HG02885 (cell line): ENCODE measurements at regions not wholly inside any gene's neighbourhood (a gene's known extent, or its start where the extent isn't known, plus 50 kb on each side); places are given as distances from the start of the nearest gene placed in this dataset.
"Not testable (repeated sequence)": the region's sequence is repeated elsewhere in the genome, so short reads cannot be mapped to it uniquely, and the experiment has no call there.

ENCODE experiments used
- ATAC-seq: cut with Tn5 transposase; IDR thresholded peaks from one replicate; pipeline ENCODE4 v1.9.1; 2021; ENCODE audit warnings: mild to moderate bottlenecking; ENCODE audit not compliant: unreplicated experiment, poor library complexity

- ATAC-seq, result no peak
These were observed 938.9 kb downstream of the C4orf33 start for GRCh38 chr4:130034876-130035275.

DNA sequence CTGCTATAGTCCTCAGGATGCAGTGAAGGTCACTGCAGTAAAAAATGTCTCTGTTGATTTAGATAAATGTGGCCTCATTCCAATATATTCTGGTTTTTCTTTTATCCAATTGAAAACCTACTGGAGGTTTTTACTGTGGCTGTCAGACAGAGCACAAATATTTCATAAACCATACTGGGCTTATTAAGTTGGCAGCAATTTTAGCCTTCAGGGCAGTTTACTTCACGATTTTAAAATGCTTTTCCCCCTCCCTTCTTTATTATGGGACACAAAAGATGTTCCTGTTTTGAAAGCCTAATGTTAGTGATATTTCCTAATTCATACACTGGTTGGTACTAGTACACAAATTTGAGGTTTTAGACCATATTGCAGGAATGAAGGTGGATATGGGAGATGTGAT lies 939.4 kb downstream of the C4orf33 start:
- no peak for ATAC-seq

DNA sequence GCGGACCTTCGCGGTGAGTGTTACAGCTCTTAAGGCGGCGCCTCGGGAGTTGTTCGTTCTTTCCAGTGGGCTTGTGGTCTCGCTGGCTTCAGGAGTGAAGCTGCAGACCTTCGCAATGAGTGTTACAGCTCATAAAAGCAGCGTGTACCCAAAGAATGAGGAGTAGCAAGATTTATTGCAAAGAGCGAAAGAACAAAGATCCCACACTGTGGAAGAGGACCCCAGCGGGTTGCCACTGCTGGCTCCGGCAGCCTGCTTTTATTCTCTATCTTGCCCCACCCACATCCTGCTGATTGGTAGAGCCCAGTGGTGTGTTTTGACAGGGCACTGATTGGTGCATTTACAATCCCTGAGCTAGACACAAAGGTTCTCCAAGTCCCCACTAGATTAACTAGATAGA lies 941.9 kb downstream of the C4orf33 start:
- not testable (repeated sequence) for ATAC-seq

DNA sequence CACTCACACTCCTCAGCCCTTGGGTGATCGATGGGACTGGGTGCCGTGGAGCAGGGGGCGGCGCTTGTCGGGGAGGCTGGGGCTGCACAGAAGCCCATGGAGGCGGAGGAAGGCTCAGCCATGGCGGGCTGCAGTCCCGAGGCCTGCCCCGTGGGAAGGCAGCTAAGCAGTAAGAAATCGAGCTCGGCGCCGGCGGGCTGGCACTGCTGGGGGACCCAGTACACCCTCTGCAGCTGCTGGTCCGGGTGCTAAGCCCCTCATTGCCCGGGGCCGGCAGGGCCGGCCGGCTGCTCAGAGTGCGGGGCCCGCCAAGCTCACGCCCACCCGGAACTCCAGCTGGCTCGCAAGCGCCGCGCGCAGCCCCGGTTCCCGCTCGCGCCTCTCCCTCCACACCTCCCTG lies 942.6 kb downstream of the C4orf33 start:
- not testable (repeated sequence) for ATAC-seq

GRCh38 chr4:130043732-130044160 lies 947.8 kb downstream of the C4orf33 start:
- ATAC-seq, result no peak

- ATAC-seq, result no peak
These were observed 949.0 kb downstream of the C4orf33 start for GRCh38 chr4:130044788-130045531.

- no peak for ATAC-seq
These were observed 957.8 kb downstream of the C4orf33 start for GRCh38 chr4:130053723-130054122.

DNA sequence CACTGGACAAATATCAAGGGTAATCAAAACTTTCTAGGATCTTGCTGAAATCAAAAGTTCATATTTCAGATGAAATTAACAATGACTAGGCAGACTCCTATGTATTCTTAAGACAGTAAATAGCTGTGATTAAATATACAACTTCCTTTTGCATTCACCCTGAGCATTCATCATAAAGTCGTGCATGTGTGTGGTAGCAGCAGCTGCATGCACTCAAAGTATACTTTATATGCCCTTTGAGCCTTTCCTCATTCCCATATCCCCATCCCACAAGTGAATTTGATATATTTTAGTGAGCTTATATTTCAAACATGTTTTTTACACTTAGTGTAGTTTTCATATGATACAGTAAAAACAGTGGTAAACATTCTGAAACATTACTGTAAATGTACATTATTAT lies 959.0 kb downstream of the C4orf33 start:
- ATAC-seq, result no peak

- no peak for ATAC-seq
These were observed 960.3 kb downstream of the C4orf33 start for GRCh38 chr4:130056286-130056685.

DNA sequence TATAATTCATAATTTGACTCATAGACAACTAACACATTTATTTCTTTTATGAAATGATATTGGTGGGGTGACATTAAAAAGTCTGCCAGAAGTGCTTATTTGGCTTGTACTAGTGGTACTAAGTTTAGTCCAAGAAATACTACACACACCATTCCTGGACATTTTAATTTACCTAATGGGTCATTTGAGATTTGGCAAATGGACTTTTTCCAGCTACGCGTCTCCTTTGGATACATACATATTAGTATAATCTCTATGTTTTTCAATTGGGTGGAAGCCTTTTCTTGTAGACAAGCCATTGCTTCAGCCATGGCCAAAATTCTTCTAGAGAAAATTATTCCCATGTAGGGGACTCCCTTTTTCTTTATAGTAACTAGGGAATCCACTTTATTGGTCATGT lies 968.5 kb downstream of the C4orf33 start:
- ATAC-seq, result no peak

- ATAC-seq, result no peak
These were observed 971.5 kb downstream of the C4orf33 start for GRCh38 chr4:130067419-130067818.

GRCh38 chr4:130068072-130068471 lies 972.1 kb downstream of the C4orf33 start:
- no peak for ATAC-seq

GRCh38 chr4:130071746-130072145 lies 975.8 kb downstream of the C4orf33 start:
- ATAC-seq, result no peak

GRCh38 chr4:130073145-130073790 lies 977.3 kb downstream of the C4orf33 start:
- ATAC-seq, result no peak

DNA sequence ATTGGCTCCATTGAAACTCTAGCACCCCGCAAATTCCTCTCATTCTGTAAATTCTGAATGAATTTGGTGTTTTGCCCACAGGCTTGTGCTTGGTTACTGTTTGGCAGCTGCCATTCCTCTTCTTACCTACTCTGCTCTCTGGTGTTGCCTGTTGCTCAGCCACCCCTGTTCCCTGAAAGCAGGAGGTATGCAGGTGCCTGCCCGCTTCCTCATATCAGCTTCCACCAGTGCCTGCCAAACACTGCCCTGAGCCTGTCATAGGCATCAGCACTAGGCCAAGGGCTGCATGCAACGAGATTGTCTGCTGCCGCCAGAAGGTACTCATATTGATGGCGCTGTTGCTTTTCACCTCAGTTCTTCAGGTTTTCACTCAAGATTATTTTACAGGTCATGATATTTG lies 978.1 kb downstream of the C4orf33 start:
- no peak for ATAC-seq

- ATAC-seq, result no peak
These were observed 981.3 kb downstream of the C4orf33 start for GRCh38 chr4:130077275-130077674.

- ATAC-seq, result not testable (repeated sequence)
These were observed 983.1 kb downstream of the C4orf33 start for GRCh38 chr4:130079027-130079426.

GRCh38 chr4:130080872-130081451 lies 985.0 kb downstream of the C4orf33 start:
- ATAC-seq, result no peak

DNA sequence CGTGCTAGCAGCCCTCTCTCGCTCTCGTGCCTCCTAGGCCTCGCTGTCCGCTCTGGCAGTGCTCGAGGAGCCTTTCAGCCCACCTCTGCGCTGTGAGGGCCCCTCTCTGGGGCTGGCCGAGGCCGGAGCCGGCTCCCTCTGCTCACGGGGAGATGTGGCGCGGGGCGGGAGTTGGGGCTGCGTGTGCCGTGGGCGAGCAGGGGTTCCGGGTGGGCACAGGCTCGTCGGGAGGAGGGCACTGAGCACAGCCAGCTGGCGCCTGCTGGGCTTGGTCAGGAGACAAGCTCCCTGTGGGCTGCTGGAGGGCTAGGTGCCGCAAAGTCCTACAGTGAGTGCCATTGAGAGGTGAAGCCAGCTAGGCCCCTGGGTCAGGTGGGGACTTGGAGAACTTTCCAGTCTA lies 994.5 kb downstream of the C4orf33 start:
- ATAC-seq, result no peak

DNA sequence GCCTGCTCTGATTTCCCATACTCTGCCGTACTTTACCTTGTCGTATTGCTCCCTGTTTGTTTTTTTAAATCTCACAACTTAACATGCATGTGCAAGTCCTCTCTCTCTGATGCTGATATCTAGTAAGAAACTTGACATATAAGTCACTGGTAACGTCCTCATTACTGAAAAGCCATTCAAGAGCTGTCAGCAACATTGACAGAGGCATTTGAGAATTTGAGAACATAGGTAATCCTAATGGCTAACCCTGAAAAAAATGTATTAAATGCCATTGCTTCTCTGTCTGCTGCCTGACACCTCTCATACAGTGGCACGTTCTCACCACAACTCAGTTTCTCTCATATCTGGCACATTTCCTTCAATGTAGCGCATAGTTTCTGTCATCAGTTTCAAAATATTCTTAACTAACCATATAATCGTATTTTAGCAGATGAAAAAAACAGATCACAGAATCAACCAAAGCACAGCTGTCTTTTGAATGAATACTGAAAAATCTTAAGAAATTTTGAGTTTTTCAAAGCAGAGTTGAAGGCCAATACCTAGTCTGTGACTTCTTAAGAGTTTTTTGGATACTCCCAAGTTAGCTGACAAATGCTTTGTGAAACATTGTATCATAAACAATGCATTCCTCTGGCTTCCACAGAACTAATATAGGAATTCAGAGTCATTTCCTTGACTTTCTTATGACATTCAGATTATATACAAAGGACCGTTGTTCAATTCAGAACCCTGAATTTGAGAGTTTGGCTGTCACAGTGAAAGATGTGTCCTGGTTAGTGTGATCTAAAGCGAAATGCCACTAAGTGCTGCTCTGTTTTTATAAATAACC lies 996.4 kb downstream of the C4orf33 start:
- ATAC-seq, result no peak

- no peak for ATAC-seq
These were observed 1003.2 kb downstream of the C4orf33 start for GRCh38 chr4:130099105-130099504.
